ENCODE measurements at regions not wholly inside any gene's neighbourhood (a gene's known extent, or its start where the extent isn't known, plus 50 kb on each side); places are given as distances from the start of the nearest gene placed in this dataset.

DNA sequence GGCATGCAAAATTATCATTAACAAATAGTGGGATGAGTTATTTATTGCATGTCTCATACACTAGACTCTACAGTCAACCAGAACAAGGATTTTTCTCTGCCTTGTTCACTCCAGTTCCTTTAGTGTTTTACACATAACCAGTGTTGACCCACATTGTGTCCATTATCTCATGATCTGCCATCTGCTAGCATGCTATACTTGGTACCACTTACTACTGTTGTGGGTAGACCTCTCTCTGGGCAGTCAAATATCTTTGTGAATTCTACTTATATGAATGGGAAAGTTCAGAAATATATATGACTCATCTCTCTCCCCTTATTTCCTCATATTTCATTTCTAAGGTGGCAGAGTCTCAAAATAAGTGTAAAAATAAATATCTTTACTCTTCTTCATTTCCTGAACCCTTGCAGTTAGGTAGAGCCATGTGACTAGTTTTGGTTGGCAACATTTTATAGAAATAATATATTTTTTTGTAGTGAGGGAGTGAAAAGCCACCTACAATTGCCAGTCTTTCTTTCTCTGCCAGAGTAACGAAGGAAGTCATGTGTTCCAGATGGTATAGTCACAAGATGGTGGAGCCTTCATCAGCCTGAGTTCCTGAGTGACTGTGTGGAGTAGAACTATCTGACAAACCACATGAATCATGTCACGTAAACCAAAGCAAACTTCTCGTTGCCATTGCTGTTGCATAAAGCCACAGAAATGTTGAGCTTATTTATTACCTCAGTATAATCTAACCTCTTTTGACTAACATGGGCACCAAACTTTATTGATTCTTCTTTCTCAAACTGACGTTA lies 704.0 kb downstream of the RNF144A start:
- DNase-seq (ENCODE audit: low read depth), result no peak
- TF ChIP-seq CTCF (IDR thresholded peaks at IDR 0.05; ENCODE audit: control insufficient read depth, extremely low read depth, insufficient read depth), result no peak

GRCh38 chr2:7625392-7626138 lies 708.4 kb downstream of the RNF144A start:
- no peak for DNase-seq (ENCODE audit: low read depth)
- no peak for TF ChIP-seq CTCF (IDR thresholded peaks at IDR 0.05; ENCODE audit: control insufficient read depth, extremely low read depth, insufficient read depth)
- no peak overlapping the region for H3K4me3 ChIP-seq (ENCODE audit: low read depth, low read length)

More for the DNA sequence above, 704.0 kb downstream of the RNF144A start:
- H3K4me3 ChIP-seq (ENCODE audit: low read depth, low read length), result no peak overlapping the region

DNA sequence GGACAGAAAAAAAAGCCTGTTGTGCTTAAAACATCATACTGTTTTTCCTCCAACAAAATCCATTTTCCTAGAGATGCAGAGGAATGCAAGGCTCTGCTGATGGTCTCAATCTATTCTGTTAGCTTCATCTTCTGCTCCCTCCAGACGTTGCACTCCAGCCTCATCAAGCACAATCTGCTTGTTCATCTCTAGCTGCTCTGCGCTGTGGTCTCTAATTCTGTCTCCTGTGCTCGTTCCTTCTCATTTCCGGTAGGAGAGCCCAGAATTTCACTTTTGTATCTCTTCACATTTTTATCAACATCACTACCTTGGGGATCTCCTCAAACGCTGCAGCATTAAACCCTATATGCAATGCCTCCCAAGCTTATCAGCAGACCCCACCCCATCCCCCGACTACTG lies 708.9 kb downstream of the RNF144A start:
- no peak for TF ChIP-seq CTCF (IDR thresholded peaks at IDR 0.05; ENCODE audit: control insufficient read depth, extremely low read depth, insufficient read depth)
- no peak for DNase-seq (ENCODE audit: low read depth)
- H3K4me3 ChIP-seq (ENCODE audit: low read depth, low read length), result no peak overlapping the region

DNA sequence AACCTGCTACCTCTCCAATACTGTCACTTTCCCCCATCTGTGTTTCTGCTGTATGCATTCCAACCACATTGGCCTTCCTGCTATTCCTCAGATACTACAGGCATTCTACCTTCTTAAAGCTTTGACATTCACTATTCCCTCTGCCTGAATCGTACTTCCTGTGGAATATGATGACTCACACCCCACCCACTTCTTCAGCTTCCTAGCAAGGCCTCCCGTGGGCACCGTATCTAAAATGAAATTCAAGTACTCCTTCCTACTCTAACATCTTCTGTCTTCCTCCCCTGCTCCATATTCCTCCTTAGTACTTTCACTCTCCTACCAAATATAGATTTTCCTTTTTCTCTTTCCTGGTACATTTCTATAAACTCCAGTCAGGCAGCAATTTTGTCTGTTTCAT lies 710.4 kb downstream of the RNF144A start:
- no peak overlapping the region for H3K4me3 ChIP-seq (ENCODE audit: low read depth, low read length)
- no peak for DNase-seq (ENCODE audit: low read depth)
- no peak for TF ChIP-seq CTCF (IDR thresholded peaks at IDR 0.05; ENCODE audit: control insufficient read depth, extremely low read depth, insufficient read depth)

- TF ChIP-seq CTCF (IDR thresholded peaks at IDR 0.05; ENCODE audit: control insufficient read depth, extremely low read depth, insufficient read depth), result no peak
- no peak overlapping the region for H3K4me3 ChIP-seq (ENCODE audit: low read depth, low read length)
- DNase-seq (ENCODE audit: low read depth), result no peak
Observed at GRCh38 chr2:7632420-7632819, 715.2 kb downstream of the RNF144A start.

DNA sequence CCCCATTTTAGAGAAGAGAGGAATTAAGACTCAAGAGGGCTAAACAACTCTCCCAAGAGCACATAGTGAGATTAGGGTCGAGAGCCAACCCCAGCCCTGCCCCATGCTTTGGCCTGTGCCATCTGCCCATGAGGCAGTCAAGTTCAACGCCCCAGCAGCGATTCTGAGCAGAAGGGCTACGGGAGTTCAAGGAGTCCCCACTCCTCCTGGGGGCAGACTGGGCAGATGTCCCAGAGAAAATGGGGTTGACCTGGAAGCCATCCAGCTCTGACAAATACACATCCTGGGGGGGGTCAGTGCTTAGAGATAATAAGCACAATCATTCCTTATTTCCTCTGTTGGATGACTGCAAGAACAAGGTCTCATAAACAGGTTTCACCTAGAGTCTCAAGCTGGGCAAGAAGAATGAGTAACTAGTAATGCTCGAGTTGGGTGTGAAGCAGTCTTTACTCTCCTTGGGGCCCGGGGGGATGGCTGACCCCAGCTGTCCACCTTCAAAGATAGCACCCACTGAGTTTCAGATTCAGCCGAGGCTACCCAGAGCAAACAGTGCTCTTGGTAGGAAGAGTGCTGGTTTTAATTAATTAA lies 716.4 kb downstream of the RNF144A start:
- no peak overlapping the region for H3K4me3 ChIP-seq (ENCODE audit: low read depth, low read length)
- no peak for TF ChIP-seq CTCF (IDR thresholded peaks at IDR 0.05; ENCODE audit: control insufficient read depth, extremely low read depth, insufficient read depth)
- DNase-seq (ENCODE audit: low read depth), result no peak
